OCI-LY3 (cell line): ENCODE measurements at regions not wholly inside any gene's neighbourhood (a gene's known extent, or its start where the extent isn't known, plus 50 kb on each side); places are given as distances from the start of the nearest gene placed in this dataset.

Experiments used
- CTCF ChIP-seq: fragments of 200-600, 300-600 bp; sonication (generic); IDR thresholded peaks from 2 replicates; pipeline ENCODE4 v1.5.1; 2014; ENCODE audit warnings: antibody characterized with exemption, low read length, low read depth
- EZH2phosphoT487 ChIP-seq: fragments of 200-600 bp; shearing (Covaris generic); IDR thresholded peaks from 2 replicates; pipeline ENCODE4 v1.6.1; 2018; ENCODE audit warnings: antibody characterized with exemption, mixed run types, low read depth

- TF ChIP-seq CTCF (no peak), EZH2phosphoT487 (no peak)
These were observed 608.3 kb upstream of the PKN2 start for GRCh38 chr1:88075813-88076212.
